Fibroblast of skin of left biceps (primary cell): ENCODE measurements at regions not wholly inside any gene's neighbourhood (a gene's known extent, or its start where the extent isn't known, plus 50 kb on each side); places are given as distances from the start of the nearest gene placed in this dataset.
"Not testable (repeated sequence)": the region's sequence is repeated elsewhere in the genome, so short reads cannot be mapped to it uniquely, and the experiment has no call there.

Experiments used
- DNase-seq, 2 experiments: peaks; one replicate each; pipeline ENCODE4 v3.0.0-alpha.2; 2013; ENCODE audit warnings: low read depth in 2 of 2

DNA sequence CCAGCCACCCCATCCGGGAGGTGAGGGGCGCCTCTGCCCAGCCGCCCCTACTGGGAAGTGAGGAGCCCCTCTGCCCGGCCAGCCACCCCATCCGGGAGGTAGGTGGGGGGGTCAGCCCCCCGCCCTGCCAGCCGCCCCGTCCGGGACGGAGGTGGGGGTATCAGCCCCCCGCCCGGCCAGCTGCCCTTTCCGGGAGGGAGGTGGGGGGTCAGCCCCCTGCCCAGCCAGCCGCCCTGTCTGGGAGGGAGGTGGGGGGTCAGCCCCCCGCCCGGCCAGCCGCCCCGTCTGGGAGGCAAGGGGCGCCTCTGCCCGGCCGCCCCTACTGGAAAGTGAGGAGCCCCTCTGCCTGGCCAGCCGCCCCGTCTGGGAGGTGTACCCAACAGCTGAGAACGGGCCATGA lies 299.4 kb upstream of the RORB start:
- not testable (repeated sequence) for DNase-seq

DNA sequence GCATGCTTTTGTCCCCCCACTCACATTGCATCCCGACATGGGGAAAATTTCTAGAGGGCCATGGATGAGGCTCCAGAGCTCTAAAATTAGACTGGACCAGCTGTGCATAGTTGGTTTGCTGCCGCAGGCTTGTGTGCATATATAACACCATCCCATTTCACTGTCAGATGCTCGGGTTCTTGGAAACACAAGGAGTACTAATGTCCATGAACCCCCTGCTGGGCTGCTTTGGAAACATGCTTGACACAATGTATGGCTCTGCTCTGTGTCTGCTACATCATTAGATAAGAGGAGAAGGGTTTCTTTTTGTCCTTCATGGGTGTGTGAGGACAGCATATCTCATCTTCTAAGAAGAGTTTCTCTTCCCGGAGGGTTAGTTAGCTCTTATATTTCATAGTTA lies 292.1 kb upstream of the RORB start:
- no peak for DNase-seq

DNA sequence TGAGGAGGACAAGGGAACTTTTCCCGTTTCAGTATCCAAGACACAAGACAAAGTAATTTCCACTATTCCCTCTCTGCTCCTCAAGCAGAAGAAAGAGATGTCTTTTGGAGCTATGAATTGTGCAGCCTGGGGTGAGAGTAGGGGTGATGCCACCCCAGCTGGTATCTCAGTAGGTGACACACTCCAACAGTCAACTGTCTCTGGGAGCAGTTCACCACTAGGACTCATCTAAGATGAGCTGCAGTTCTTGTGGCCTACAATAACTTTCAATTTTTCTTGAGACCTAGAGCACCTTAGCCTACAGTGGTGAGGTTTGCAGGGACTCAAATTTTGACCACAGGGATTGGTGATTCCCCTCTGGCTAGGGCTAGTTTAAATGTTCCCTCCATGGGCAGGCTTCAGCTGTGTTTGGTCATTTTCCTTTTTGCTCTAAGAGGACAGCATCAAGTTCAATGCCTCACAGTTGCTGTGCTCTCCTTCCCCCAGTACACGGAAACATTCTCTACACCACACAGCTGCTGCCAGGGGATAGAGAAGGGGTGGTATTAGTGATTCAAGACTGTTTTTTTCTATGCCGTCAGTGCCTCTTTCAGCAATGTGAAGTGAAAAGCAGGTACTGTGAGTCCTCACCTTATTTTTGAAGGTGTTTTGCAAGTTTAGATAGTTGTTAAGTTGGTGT lies 278.6 kb upstream of the RORB start:
- DNase-seq = no peak

DNA sequence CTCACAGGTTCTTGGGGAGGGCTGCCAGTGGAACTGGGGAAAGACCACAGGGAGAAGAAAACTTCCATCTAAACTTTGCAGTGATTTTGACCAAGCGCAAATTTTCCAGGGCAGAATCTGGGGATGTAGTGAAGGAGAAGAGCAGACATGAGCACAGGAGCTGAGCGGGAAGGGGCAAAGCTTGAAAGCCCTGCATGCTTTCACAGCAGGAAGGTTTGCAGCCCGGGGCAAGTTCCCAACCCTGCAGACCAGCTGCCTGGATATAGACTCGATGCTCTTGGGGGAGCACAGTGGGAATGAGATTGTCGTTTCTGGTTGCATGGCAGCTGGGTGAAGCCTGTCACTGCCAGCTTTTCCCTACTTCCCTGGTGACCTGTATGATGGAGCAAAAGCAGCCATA lies 276.8 kb upstream of the RORB start:
- DNase-seq = no peak

DNA sequence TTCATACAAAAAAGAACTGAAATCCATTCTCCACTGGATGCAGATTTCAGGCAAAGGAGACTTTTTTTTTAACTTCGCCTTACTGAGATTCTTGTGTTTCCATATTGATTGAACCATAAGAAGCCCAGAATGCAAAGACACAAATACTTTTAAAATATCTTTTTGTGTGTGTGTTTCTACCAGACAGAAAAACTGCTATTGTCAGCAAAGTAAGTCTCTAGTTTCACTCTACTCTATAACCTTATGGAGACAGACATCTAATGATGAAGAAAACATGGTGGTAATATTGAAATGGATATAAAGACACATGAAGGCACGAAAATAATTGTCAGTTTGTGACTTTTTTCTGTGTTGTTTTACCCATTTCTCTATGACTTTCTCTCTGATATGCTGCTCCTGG lies 260.3 kb upstream of the RORB start:
- DNase-seq = no peak

DNA sequence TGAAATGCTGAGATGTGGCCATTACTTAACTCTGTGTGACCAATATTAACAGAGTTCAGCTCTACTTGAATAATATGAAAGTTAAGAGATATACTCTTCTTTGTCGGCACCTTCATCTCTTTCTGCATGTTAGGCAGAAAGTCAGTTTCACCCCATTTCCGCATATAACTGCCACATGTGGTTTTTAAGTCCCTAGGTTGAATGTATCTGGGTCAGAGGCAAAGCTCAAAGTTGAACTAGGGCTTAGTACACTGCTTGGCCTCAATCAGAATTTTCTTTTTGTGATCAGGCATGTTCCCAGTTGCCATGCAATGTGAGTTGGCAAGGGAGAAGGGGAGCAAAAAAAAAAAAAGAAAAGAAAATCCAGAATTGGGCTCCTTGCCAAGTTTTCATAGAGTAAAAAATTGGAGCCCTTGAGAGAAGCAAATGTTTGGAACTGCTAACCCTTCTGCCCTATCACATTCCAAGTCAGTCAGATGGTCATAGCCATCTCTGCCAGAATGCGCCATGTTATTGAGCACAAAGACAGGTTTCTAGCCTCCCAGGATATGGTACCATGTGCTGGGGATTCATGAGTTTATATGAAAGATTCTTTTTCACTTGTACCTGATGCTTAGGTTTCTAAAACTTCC lies 251.2 kb upstream of the RORB start:
- DNase-seq = no peak

DNA sequence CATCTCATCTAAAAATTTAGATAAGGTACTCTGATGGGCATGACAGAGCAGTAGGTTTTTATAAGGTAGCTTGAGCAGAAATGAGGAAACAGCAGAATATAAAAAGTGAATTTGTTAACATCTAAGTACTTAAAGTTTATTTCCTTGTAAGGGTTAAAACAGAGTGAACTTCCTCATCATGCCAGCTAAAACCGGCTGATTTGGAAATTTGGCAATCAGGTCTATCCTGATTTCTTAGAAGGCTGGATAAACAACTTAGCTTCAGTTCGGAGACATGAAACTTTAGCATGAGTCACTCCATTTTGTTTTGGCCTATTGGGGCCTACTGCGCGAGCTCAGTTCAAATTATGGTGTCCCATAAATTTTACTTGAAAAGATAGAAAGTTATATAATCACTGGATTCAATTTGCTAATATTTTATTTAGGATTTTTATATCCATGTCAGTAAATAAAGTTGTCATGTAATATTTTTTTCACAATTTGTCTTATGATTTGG lies 241.6 kb upstream of the RORB start:
- DNase-seq = no peak

DNA sequence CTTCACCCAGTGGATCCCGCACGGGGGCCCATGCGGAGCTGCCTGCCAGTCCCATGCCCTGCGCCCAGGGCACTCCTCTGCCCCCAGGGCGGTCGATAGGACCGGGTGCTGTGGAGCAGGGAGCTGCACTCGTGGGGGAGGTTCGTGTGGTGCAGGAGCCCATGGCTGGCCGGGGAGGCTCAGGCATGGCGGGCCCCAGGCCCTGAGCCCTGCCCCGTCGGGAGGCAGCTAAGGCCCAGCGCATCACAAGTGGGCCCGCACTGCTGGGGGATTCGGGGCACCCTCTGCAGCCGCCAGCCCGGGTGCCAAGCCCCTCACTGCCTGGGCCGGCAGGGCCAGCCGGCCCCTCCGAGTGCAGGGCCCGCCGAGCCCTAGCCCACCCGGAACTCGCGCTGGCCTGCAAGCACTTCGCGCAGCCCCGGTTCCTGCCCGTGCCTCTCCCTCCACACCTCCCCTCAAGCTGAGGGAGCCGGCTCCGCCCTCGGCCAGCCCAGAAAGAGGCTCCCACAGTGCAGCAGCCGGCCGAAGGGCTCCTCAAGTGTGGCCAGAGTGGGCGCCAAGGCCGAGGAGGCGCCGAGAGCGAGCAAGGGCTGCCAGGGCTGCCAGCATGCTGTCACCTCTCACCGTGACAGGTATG lies 221.1 kb upstream of the RORB start:
- no peak for DNase-seq

DNA sequence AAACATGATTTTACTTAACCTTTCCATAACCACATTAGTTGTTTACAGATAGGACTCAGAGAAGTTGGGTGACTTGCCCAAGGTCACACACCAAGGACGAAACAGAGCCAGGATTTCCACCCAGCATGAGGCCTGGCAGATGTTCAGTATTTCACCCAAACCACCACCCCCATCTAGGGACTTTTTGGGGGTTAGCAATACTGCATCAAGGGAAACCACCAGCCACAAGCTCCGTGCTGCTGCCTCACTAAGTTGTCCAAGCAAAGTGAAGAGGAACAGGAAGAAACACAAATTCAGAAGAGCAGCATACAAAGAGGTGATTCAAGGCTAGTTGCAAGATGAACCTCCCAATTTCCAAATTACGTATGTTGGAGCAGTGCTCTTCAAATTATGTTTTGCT lies 219.6 kb upstream of the RORB start:
- DNase-seq = no peak

DNA sequence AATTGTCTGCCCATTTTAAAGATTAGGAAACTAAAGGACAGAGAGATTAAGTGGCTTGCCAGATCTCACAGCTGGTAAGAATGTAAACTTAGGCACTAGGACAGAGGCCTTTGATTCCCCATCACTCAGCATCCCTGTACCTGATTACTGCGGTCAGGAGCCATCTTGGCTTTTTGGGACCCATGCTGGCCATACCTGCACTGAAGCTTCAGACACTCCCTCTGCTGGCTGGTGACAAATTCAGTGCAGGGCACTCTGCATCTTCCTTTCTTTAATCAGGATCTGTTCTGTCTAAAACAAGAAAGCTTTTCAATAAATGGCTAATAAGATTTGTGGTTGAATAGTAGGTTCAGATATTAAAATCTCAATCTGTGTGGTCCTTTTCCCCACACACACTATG lies 215.5 kb upstream of the RORB start:
- DNase-seq = no peak

DNA sequence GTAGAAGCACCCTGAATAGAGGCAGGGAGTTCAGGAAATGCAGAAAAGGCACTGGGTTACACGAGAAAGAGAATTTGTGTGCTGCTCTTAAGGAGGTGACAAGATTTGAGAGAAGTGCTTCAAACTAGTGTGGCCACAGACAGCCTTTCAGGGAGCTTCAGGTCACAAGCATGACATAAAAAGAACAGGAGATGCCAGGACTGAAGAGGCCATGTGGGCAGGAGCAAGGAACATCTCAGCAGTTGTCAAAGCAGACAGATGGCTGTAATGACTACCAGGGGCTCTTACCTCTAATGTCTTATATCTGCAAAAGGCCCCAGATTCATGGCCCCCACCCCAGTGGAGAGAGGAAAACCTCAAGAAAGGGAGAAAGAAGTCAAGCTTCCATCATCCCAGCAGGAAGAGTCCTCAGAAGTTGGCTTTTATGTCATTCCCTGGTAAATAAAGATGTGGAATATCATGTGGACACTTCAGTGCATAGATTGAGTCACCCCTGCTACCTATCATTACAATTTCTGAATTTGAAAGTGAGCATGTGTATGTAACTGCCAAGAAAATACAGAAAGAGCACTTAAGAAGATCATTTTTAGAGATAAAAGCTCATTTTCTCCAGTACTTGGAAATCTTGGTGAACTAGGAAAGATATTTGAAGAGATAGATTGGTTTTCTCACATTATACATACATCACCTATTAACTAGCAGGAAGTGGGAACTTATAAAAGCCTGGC lies 214.4 kb upstream of the RORB start:
- DNase-seq = no peak

DNA sequence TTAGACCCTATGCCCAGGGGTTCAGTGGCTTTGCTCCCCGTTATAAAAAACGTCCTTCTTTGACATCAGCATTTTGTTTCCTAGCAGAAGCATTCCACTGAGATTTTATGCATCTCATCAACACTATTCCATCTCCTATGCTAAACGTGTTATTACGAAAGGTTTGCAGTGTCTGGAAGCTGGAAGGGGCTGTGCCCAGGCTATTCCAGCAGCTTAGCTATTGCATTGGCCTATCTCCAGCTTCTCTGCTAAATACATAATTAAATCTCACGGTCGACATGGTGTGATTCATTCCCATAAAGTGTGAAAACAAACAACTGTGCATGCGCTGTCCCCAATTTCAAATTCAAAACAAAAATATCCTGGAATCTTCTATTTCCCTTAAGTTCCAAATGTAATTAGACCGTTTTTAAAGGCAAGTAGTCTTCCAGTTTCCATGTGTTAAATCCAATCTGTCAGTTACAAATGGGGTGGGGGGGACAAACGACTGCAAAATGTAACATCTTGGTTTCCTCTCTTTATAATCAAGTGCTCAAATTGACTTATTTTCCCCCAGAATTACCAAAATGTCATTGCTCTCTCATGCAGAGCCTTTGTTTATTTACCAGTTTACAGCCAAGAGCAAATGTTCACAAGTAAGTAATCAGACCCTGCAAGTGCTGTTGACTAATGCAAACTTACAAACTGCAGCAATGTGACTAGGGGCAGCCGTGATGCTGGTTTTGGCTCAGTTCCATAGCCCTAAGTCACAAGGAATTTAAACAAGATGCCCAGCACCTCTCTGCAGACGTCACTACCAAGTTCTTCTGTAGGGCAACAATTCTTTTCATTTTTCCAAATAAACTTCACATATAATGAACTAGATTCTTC lies 212.3 kb upstream of the RORB start:
- DNase-seq = no peak

DNA sequence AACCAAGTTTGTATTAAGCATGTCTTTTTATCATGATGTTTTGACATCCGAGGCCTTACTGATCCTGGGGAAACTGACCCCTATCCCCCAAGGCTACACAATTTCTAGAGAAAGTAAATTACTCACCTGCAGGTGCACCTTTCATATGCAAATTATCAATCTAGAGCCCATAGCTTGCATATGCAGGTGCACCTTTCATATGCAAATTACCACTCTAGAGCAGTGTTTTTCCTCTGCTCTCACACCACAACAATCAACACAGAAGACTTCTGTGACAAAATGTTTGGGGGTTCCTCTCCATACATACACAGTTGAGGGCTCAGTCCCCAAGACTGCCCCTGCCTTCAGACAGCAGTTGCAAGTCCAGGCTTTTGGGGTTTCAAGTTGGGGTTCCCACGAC lies 203.7 kb upstream of the RORB start:
- DNase-seq = no peak

DNA sequence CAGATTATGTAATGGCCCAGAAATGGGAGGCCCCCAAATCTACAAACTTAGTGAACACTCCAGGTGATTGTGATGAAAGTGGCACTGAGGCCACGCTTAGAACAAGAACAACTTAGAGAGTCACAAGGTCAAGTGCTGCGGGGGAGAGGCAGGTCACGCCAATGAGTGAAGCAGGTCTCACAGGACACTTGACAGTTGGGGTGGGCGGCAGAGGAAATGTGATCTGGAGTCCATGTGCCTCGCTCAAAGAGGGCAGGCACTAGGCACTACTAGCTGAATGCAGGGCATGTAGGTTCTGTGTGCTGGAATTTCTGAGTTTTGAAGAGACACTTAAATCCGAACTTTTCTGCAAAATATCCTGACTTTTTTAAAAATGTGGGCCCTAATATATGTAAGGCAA lies 193.2 kb upstream of the RORB start:
- DNase-seq = no peak

DNA sequence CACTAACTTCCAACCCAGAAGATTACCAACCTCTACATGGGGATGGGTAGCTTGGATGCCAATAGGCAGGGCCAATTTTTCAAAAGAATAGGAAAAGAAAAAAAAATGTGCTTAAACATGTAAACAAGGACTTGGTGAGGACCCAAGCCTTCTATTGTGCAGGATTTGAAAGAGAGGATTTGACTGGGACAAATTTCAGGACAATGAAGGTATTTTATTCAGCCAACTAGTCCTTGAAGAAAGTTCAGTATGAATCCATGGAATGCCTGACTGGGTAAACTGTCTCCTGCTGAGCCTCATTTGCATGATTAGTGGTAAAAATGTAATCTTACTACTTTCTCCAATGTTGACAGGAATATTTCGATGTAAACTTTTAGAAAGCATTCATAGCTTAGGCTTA lies 192.5 kb upstream of the RORB start:
- no peak for DNase-seq

DNA sequence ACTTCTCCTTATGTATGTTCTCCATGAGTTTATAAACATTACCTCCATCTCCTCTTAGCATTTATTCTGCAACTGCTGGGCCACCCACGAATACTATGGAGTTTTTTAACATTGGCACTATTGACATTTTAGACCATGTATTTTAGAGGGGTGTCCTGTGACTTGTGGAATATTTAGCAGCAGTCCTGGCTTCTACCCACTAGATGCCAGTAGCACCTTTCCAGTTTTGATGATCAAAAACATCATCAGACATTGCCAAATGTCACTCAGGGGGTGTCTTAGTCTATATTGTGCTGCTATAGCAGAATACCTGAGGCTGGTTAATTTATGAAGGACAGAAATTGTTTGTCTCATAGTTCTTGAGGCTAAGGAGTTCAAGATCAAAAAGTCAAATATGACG lies 187.5 kb upstream of the RORB start:
- no peak for DNase-seq

DNA sequence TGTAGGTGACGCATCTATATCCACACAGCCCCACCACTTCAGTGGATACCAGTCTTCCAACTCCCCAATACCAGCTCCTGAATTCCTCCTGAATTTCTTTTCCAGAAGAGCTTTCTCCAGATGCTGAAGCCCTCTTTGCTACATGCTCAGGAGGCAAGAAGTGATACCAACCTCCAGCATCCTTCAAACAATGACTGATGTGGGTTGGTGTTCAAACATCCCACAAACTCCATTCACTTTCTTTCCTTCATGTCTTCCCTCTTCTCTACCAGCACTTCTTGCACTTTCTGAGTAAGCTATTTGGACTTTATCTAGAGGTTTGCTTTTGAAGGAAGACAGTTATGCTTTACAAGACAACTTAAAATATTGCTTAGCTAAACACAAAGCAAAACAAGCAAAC lies 179.9 kb upstream of the RORB start:
- DNase-seq = no peak

DNA sequence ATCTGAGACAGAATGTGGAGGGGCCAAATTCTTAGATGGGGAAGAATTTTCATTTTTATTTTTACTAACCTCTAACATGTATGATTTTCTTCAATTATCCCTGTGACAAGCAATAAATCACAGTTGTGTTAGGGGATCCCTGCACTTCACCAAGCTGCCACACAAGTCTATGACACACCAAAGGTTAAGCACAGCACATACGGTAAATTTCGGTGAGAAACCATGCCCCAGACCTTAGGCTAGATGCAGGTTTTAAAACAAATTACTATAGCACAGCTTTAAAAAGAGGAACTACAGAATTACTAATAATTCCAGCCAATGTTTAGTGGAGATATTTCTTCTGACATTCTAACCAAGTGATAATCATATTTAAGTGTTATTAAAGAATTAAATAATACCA lies 175.7 kb upstream of the RORB start:
- no peak for DNase-seq

DNA sequence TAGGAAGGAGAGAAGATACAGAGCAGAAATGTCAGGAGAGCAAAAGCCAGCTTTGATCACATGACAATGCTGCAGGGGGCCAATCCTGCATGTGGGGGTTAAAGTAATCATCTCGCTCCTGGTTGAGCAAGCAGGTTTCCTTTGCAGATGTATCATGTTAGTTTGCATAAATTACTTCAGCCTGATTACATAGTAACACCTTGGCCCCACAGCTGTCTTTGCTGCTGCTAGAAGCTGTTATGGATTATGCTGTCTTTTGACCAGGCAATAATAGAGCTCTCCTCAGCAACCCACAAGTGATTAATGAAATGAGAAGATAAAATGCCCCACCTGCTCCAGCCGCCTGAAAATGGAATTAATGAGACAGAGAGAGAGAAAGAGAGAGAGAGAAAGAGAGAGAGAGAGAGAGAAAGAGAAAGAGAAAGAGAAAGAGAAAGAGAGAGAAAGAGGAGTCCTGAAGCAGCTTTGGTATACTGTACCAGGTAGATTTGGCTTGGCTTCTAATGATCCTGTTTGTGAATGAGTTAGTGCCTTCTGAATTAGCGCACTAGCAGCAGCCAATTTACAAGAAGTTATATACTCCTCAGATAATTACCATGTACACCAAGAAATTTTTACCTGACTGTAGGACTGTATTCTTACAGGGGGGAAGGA lies 174.3 kb upstream of the RORB start:
- no peak for DNase-seq

DNA sequence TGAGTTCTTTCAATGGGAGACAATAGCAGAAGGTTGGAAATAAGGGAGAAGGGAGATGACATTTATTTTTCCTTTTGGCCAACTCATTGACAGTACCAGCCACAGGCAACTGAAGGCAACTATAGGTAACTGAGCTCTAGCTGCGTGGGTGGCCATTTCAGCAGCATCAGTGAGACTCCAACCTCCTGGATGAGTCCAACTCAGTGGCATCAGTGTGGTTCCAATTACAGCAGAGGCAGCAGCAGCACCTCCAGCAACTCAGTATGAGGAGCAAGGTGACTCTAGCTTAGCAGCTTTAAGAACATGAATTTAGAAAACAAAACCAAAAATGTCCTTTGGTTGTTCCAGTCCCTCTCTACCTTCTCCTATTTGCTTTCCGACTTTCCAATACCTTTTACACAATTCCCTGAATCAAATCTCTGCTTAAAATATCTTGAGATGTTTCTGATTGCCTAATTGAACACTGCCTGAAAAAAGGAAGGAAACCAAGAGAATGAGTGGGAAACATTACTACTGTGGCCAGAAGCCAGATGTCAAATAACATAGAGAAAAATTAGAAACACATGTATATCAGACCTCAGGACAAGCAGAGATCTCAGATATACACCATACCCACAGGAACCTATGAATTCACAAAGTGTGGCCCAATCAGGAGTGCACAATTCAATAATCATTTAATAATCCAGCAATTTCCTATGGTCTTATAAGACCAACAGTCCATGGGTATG lies 166.5 kb upstream of the RORB start:
- no peak for DNase-seq
